OCI-LY1 (cell line): ENCODE measurements at regions not wholly inside any gene's neighbourhood (a gene's known extent, or its start where the extent isn't known, plus 50 kb on each side); places are given as distances from the start of the nearest gene placed in this dataset.

Experiments
- CTCF ChIP-seq: fragments of 200-600 bp; sonication (generic), shearing (Covaris generic); IDR thresholded peaks from 2 replicates; pipeline ENCODE4 v1.5.1; 2017; ENCODE audit warnings: mild to moderate bottlenecking, antibody characterized with exemption, low read length, moderate library complexity, mixed read lengths
- EZH2 ChIP-seq: fragments of 200-600 bp; sonication (generic), shearing (Covaris generic); IDR thresholded peaks from 2 replicates; pipeline ENCODE4 v1.8.0; 2017; ENCODE audit warnings: borderline replicate concordance, mixed run types, mild to moderate bottlenecking, antibody characterized with exemption, low read length, moderate library complexity, mixed read lengths

GRCh38 chr5:15132816-15133405, 261.3 kb upstream of the ANKH start:
- TF ChIP-seq CTCF (no peak), EZH2 (no peak)
